Thyroid gland (tissue), 4 donors: ENCODE measurements at regions not wholly inside any gene's neighbourhood (a gene's known extent, or its start where the extent isn't known, plus 50 kb on each side); places are given as distances from the start of the nearest gene placed in this dataset.

Source experiments
- DNase-seq, 2 donors: peaks; one replicate each; pipeline ENCODE4 v3.0.0-alpha.2; 2019
- H3K27ac ChIP-seq, 3 donors: fragments of 200-600 bp; sonication (generic); 1 replicate in 2 of 3; 2 replicates in 1 of 3; pipeline ENCODE4 v1.5.1; 2016 to 2019; ENCODE audit warnings: mild to moderate bottlenecking in 1 of 3, moderate library complexity in 1 of 3
- H3K27me3 ChIP-seq: fragments of 200-600 bp; sonication (generic); one replicate; pipeline ENCODE4 v1.5.1; 2019
- H3K36me3 ChIP-seq, 2 donors: fragments of 200-600 bp; sonication (generic); one replicate each; pipeline ENCODE4 v1.5.1; 2016 to 2019
- H3K4me1 ChIP-seq, 2 donors: fragments of 200-600 bp; sonication (generic); one replicate each; pipeline ENCODE4 v1.5.1; 2017 to 2019
- H3K4me3 ChIP-seq, 3 donors: fragments of 200-600 bp; sonication (generic); replicated peaks in 1 of 3; 1 replicate in 2 of 3; 2 replicates in 1 of 3; pipeline ENCODE4 v1.5.1; 2016; ENCODE audit warnings: mild to moderate bottlenecking in 1 of 3
- H3K9me3 ChIP-seq: fragments of 200-600 bp; sonication (generic); one replicate; pipeline ENCODE4 v1.5.1; 2017
- CTCF ChIP-seq, 6 experiments: fragments of 200-600 bp in 3 of 6; fragments of 450-650 bp in 3 of 6; sonication (generic) in 3 of 6; IDR thresholded peaks; one replicate each; pipeline ENCODE4 v1.5.1; 2016 to 2019; ENCODE audit warnings: antibody characterized with exemption in 6 of 6, mild to moderate bottlenecking in 2 of 6, inconsistent platforms in 1 of 6, moderate library complexity in 1 of 6
- POLR2A ChIP-seq, 2 donors: fragments of 450-650 bp; IDR thresholded peaks; one replicate each; pipeline ENCODE4 v1.6.1; 2017; ENCODE audit warnings: antibody characterized with exemption in 2 of 2, mild to moderate bottlenecking in 2 of 2, moderate library complexity in 1 of 2
- WGBS, 2 donors: methylation state at CpG; one replicate each; pipeline ENCODE4 v1.1.5; 2017; 5-methylcytosine and 5-hydroxymethylcytosine counted together
- intact Hi-C: fragments of 100-400 bp; cut with DNase I; formaldehyde crosslinking; loops from one replicate; pipeline ENCODE4 v1.15.1; 2023

GRCh38 chr13:78478183-78478582 lies 125.2 kb downstream of the POU4F1 start:
- no peak for DNase-seq
- Histone ChIP-seq H3K36me3 (no peaks in the 10 kb centered on the region), H3K27ac (no peak overlapping the region), H3K27me3 (no peaks in the 10 kb centered on the region), H3K4me3 (no peak overlapping the region), H3K9me3 (no peaks in the 10 kb centered on the region), H3K4me1 (no peaks in the 10 kb centered on the region)
- 45 to 52% methylated on average over 1 of the region's 1 CpG for WGBS, 2 donors
- intact Hi-C loops: no loop called here
- TF ChIP-seq CTCF (IDR thresholded peaks at IDR 0.05): no peak

GRCh38 chr13:78476910-78477309 lies 126.4 kb downstream of the POU4F1 start:
- 73 to 80% methylated on average over 8 of the region's 8 CpGs for WGBS, 2 donors
- TF ChIP-seq CTCF (IDR thresholded peaks at IDR 0.05) (no peak), POLR2A (IDR thresholded peaks at IDR 0.05) (no peak)
- intact Hi-C loops: no loop called here

GRCh38 chr13:78468621-78469020 lies 134.7 kb downstream of the POU4F1 start:
- Histone ChIP-seq H3K36me3 (no peaks in the 10 kb centered on the region), H3K9me3 (no peaks in the 10 kb centered on the region), H3K4me1 (no peaks in the 10 kb centered on the region), H3K4me3 (no peak overlapping the region), H3K27ac (no peak overlapping the region), H3K27me3 (no peaks in the 10 kb centered on the region)
- TF ChIP-seq CTCF (IDR thresholded peaks at IDR 0.05) (no peak), POLR2A (IDR thresholded peaks at IDR 0.05) (no peak)
- DNase-seq: no peak
- WGBS, 2 donors: 54 to 92% methylated on average over 2 of the region's 2 CpGs
- intact Hi-C loops: no loop called here

More at GRCh38 chr13:78476910-78477309, 126.4 kb downstream of the POU4F1 start:
- Histone ChIP-seq H3K27me3 (no peaks in the 10 kb centered on the region), H3K36me3 (no peaks in the 10 kb centered on the region), H3K9me3 (no peaks in the 10 kb centered on the region), H3K4me3 (no peak overlapping the region), H3K27ac (no peak overlapping the region), H3K4me1 (no peaks in the 10 kb centered on the region)
- DNase-seq: no peak

GRCh38 chr13:78465250-78465649 lies 138.1 kb downstream of the POU4F1 start:
- H3K4me1 ChIP-seq: no peaks in the 10 kb centered on the region
- intact Hi-C loops: no loop called here
- H3K36me3 ChIP-seq: no peaks in the 10 kb centered on the region
- H3K27me3 ChIP-seq: no peaks in the 10 kb centered on the region
- 59 to 70% methylated on average over 1 of the region's 1 CpG for WGBS, 2 donors
- no peak overlapping the region for H3K4me3 ChIP-seq
- no peak overlapping the region for H3K27ac ChIP-seq
- H3K9me3 ChIP-seq: no peaks in the 10 kb centered on the region
- DNase-seq: no peak
- TF ChIP-seq POLR2A (IDR thresholded peaks at IDR 0.05) (no peak), CTCF (IDR thresholded peaks at IDR 0.05) (no peak)

GRCh38 chr13:78460176-78460575 lies 143.2 kb downstream of the POU4F1 start:
- intact Hi-C loops: no loop called here
- no peak for DNase-seq
- no peaks in the 10 kb centered on the region for H3K27me3 ChIP-seq
- no peak for TF ChIP-seq POLR2A (IDR thresholded peaks at IDR 0.05)
- no peak for TF ChIP-seq CTCF (IDR thresholded peaks at IDR 0.05)
- no peaks in the 10 kb centered on the region for H3K4me1 ChIP-seq
- no peaks in the 10 kb centered on the region for H3K9me3 ChIP-seq
- no peaks in the 10 kb centered on the region for H3K36me3 ChIP-seq
- 90 to 92% methylated on average over 2 of the region's 2 CpGs for whole genome bisulfite sequencing, 2 donors
- no peak overlapping the region for H3K4me3 ChIP-seq
- no peak overlapping the region for H3K27ac ChIP-seq
